ENCODE measurements at regions not wholly inside any gene's neighbourhood (a gene's known extent, or its start where the extent isn't known, plus 50 kb on each side); places are given as distances from the start of the nearest gene placed in this dataset.

- no peak for DNase-seq
- WGBS, 5 donors, result 75 to 93% (median 86%) methylated on average over 6 to 7 of the region's 7 CpGs
- H3K27ac ChIP-seq, result no peak overlapping the region
- H3K36me3 ChIP-seq, result no peaks in the 10 kb centered on the region
- H3K9me3 ChIP-seq, result no peaks in the 10 kb centered on the region
- TF ChIP-seq POLR2A (IDR thresholded peaks at IDR 0.05) (no peak), POLR2AphosphoS5 (IDR thresholded peaks at IDR 0.05) (no peak), CTCF (IDR thresholded peaks at IDR 0.05 in 8 of 11, conservative IDR thresholded peaks at IDR 0.05 in 3 of 11) (no peak)
- intact Hi-C loops (cut with DNase I; ENCODE audit: low total_unique reads), result no loop called here
- H3K27me3 ChIP-seq (replicated peaks in 1 of 7), result peaks cover 0 to 6% (median 0%) of the 10 kb centered on the region in 7 donors
- H3K4me1 ChIP-seq, result no peaks in the 10 kb centered on the region
- no peak overlapping the region for H3K4me3 ChIP-seq
These were observed 175.4 kb upstream of the LINGO1 start for GRCh38 chr15:77808075-77808474.

GRCh38 chr15:77807611-77808010 lies 174.9 kb upstream of the LINGO1 start:
- intact Hi-C loops (cut with DNase I; ENCODE audit: low total_unique reads), result no loop called here
- Histone ChIP-seq H3K9me3 (no peaks in the 10 kb centered on the region), H3K4me1 (no peaks in the 10 kb centered on the region), H3K27me3 (replicated peaks in 1 of 7) (peaks cover 0 to 6% (median 0%) of the 10 kb centered on the region in 7 donors), H3K27ac (no peak overlapping the region), H3K4me3 (no peak overlapping the region), H3K36me3 (no peaks in the 10 kb centered on the region)
- no peak for DNase-seq
- TF ChIP-seq POLR2AphosphoS5 (IDR thresholded peaks at IDR 0.05) (no peak), CTCF (IDR thresholded peaks at IDR 0.05 in 8 of 11, conservative IDR thresholded peaks at IDR 0.05 in 3 of 11) (no peak), POLR2A (IDR thresholded peaks at IDR 0.05) (no peak)
- whole genome bisulfite sequencing, 5 donors, result 88 to 93% (median 89%) methylated on average over 9 of the region's 9 CpGs

- no peak overlapping the region for H3K4me3 ChIP-seq
- H3K36me3 ChIP-seq, result no peaks in the 10 kb centered on the region
- intact Hi-C loops (cut with DNase I; ENCODE audit: low total_unique reads), result no loop called here
- H3K4me1 ChIP-seq, result no peaks in the 10 kb centered on the region
- 77 to 88% (median 79%) methylated on average over 6 of the region's 6 CpGs for WGBS, 5 donors
- TF ChIP-seq POLR2AphosphoS5 (IDR thresholded peaks at IDR 0.05), result no peak
- no peak for TF ChIP-seq POLR2A (IDR thresholded peaks at IDR 0.05)
- no peak for TF ChIP-seq CTCF (IDR thresholded peaks at IDR 0.05 in 8 of 11, conservative IDR thresholded peaks at IDR 0.05 in 3 of 11)
- DNase-seq, result no peak
- H3K27ac ChIP-seq, result no peak overlapping the region
- no peaks in the 10 kb centered on the region for H3K9me3 ChIP-seq
- H3K27me3 ChIP-seq (replicated peaks in 1 of 7), result peaks cover 0 to 6% (median 0%) of the 10 kb centered on the region in 7 donors
These were observed 174.4 kb upstream of the LINGO1 start for GRCh38 chr15:77807115-77807514.

- Histone ChIP-seq H3K9me3 (no peaks in the 10 kb centered on the region), H3K36me3 (no peaks in the 10 kb centered on the region), H3K27me3 (replicated peaks in 1 of 7) (peaks cover 0 to 6% (median 0%) of the 10 kb centered on the region in 7 donors), H3K4me3 (no peak overlapping the region), H3K27ac (no peak overlapping the region), H3K4me1 (no peaks in the 10 kb centered on the region)
- intact Hi-C loops (cut with DNase I; ENCODE audit: low total_unique reads), result no loop called here
- TF ChIP-seq POLR2A (IDR thresholded peaks at IDR 0.05) (no peak), CTCF (IDR thresholded peaks at IDR 0.05 in 8 of 11, conservative IDR thresholded peaks at IDR 0.05 in 3 of 11) (no peak), POLR2AphosphoS5 (IDR thresholded peaks at IDR 0.05) (no peak)
- DNase-seq, result no peak
- 81 to 87% (median 85%) methylated on average over 7 to 9 of the region's 9 CpGs for WGBS, 5 donors
These were observed 171.5 kb upstream of the LINGO1 start for GRCh38 chr15:77804210-77804609.
